ENCODE measurements at regions not wholly inside any gene's neighbourhood (a gene's known extent, or its start where the extent isn't known, plus 50 kb on each side); places are given as distances from the start of the nearest gene placed in this dataset.

DNA sequence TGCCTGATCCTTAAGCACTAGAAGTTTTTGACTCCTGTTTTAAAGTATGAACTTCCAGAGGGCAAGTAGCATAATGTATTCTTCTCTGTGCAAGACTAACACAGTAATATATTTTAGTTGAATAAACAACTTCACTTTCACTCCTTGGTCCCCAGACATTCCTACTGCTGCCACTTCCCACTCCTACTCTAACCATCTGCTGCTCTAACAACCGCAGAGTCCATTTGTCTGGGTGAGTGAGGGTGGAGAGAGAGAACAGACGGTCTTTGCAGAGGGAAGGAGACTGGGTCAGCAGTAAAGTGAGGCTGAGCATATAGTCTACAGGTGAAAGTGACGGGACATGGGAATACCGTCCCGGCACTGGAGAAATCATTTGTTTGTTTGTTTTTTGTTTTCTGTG is 301.0 kb upstream of the SLCO3A1 start:
- no peaks in the 10 kb centered on the region for H3K27me3 ChIP-seq (replicated peaks; ENCODE audit: insufficient read depth)
- H3K36me3 ChIP-seq: no peaks in the 10 kb centered on the region
- 91% methylated on average over 5 of the region's 5 CpGs for WGBS
- intact Hi-C loops (cut with DNase I): no loop called here
- no peak for TF ChIP-seq POLR2AphosphoS5 (IDR thresholded peaks at IDR 0.05)
- no peak for TF ChIP-seq CTCF (IDR thresholded peaks at IDR 0.05)
- TF ChIP-seq POLR2A (IDR thresholded peaks at IDR 0.05): no peak
- no peak overlapping the region for H3K4me3 ChIP-seq
- DNase-seq (ENCODE audit: low spot score): no peak
- no peaks in the 10 kb centered on the region for H3K4me1 ChIP-seq (replicated peaks)
- H3K27ac ChIP-seq: no peak overlapping the region
- H3K9me3 ChIP-seq: no peaks in the 10 kb centered on the region

GRCh38 chr15:91553196-91553854 is 300.2 kb upstream of the SLCO3A1 start:
- intact Hi-C loops (cut with DNase I): no loop called here
- Histone ChIP-seq H3K9me3 (no peaks in the 10 kb centered on the region), H3K27me3 (replicated peaks; ENCODE audit: insufficient read depth) (no peaks in the 10 kb centered on the region), H3K36me3 (no peaks in the 10 kb centered on the region), H3K27ac (no peak overlapping the region), H3K4me3 (no peak overlapping the region), H3K4me1 (replicated peaks) (no peaks in the 10 kb centered on the region)
- TF ChIP-seq POLR2A (IDR thresholded peaks at IDR 0.05): no peak
- TF ChIP-seq POLR2AphosphoS5 (IDR thresholded peaks at IDR 0.05): no peak
- TF ChIP-seq CTCF (IDR thresholded peaks at IDR 0.05): no peak
- no peak for DNase-seq (ENCODE audit: low spot score)
- 61% methylated on average over 6 of the region's 6 CpGs for WGBS

- H3K27ac ChIP-seq: no peak overlapping the region
- no peaks in the 10 kb centered on the region for H3K4me1 ChIP-seq (replicated peaks)
- DNase-seq (ENCODE audit: low spot score): no peak
- 83% methylated on average over 4 of the region's 4 CpGs for WGBS
- H3K27me3 ChIP-seq (replicated peaks; ENCODE audit: insufficient read depth): no peaks in the 10 kb centered on the region
- no peaks in the 10 kb centered on the region for H3K36me3 ChIP-seq
- H3K4me3 ChIP-seq: no peak overlapping the region
- H3K9me3 ChIP-seq: no peaks in the 10 kb centered on the region
- TF ChIP-seq POLR2A (IDR thresholded peaks at IDR 0.05) (no peak), CTCF (IDR thresholded peaks at IDR 0.05) (no peak), POLR2AphosphoS5 (IDR thresholded peaks at IDR 0.05) (no peak)
- intact Hi-C loops (cut with DNase I): no loop called here
These were observed 298.2 kb upstream of the SLCO3A1 start for GRCh38 chr15:91555312-91555711.

- H3K9me3 ChIP-seq: no peaks in the 10 kb centered on the region
- H3K4me1 ChIP-seq (replicated peaks): no peaks in the 10 kb centered on the region
- H3K4me3 ChIP-seq: no peak overlapping the region
- no peak for DNase-seq (ENCODE audit: low spot score)
- H3K27ac ChIP-seq: no peak overlapping the region
- 85% methylated on average over 5 of the region's 5 CpGs for WGBS
- no peak for TF ChIP-seq CTCF (IDR thresholded peaks at IDR 0.05)
- no peaks in the 10 kb centered on the region for H3K27me3 ChIP-seq (replicated peaks; ENCODE audit: insufficient read depth)
- H3K36me3 ChIP-seq: no peaks in the 10 kb centered on the region
- intact Hi-C loops (cut with DNase I): no loop called here
These were observed 296.6 kb upstream of the SLCO3A1 start for GRCh38 chr15:91556926-91557325.

GRCh38 chr15:91559066-91559465 is 294.4 kb upstream of the SLCO3A1 start:
- no peak for DNase-seq (ENCODE audit: low spot score)
- intact Hi-C loops (cut with DNase I): no loop called here
- no peak for TF ChIP-seq POLR2A (IDR thresholded peaks at IDR 0.05)
- no peak for TF ChIP-seq POLR2AphosphoS5 (IDR thresholded peaks at IDR 0.05)
- no peak for TF ChIP-seq CTCF (IDR thresholded peaks at IDR 0.05)
- WGBS: 85% methylated on average over 3 of the region's 3 CpGs
- Histone ChIP-seq H3K4me1 (replicated peaks) (no peaks in the 10 kb centered on the region), H3K4me3 (no peak overlapping the region), H3K27me3 (replicated peaks; ENCODE audit: insufficient read depth) (no peaks in the 10 kb centered on the region), H3K36me3 (no peaks in the 10 kb centered on the region), H3K27ac (no peak overlapping the region), H3K9me3 (no peaks in the 10 kb centered on the region)
